GM19025 (cell line): ENCODE measurements at regions not wholly inside any gene's neighbourhood (a gene's known extent, or its start where the extent isn't known, plus 50 kb on each side); places are given as distances from the start of the nearest gene placed in this dataset.

Experiments used
- ATAC-seq: cut with Tn5 transposase; IDR thresholded peaks from one replicate; pipeline ENCODE4 v1.9.1; 2021; ENCODE audit warnings: mild to moderate bottlenecking, low read depth, moderate library complexity; ENCODE audit not compliant: unreplicated experiment

DNA sequence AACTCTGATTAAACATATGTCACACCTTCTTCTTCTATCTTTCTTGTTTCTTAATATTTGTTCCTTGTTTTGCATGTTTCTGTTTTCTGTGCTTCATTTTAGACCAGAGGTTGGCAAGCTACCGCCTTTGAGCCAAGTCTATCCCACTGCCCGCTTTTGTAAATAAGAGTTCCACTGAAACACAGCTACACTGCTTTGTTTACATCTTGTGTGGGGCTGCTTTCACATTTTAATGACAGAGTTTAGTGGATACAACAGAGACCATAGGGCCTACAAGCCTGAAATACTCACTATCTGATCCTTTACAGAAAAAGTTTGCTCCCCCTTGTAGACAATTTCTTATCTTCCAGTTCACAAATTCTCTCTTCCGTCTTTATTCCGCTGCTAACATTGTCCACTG lies 109.4 kb upstream of the SPACA1 start:
- no peak for ATAC-seq

DNA sequence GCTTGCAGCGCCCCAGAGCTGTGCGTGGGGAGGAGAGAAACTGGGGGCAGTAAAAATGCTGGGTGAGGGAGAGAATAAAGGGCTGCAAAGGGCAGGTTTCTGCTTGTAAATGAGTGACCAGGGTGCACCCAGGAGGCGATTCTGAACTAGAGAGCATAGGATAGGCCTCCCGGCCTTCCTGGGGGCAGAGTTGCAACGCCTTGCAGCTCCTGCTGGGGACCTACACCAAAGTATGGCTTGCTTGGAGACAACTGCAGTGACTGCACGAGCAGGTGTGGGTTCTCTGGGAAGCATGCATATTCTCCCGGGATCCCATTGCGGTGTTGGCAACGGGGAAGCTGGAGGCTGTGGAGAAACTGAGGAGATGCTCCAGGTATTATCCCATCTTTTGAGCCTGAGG lies 111.6 kb upstream of the SPACA1 start:
- ATAC-seq = no peak

DNA sequence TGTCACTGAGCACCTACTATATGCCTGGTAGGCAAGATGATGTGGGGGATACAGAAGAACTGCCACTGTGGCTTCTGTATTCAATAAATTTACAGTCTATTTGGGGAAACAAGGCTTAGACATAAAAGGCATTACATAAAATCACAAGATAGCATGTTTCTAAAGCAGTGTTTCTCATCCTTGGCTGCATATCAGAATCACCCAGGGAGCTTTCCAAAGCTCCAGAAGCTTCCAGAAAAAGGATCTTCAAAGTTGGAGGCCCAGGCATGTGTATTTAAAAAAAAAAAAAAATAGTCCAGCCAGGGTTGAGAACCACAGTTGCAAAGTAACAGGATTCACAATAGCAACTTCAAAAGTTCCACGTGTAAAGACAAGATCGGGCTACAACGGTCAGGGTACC lies 112.4 kb upstream of the SPACA1 start:
- ATAC-seq = no peak

DNA sequence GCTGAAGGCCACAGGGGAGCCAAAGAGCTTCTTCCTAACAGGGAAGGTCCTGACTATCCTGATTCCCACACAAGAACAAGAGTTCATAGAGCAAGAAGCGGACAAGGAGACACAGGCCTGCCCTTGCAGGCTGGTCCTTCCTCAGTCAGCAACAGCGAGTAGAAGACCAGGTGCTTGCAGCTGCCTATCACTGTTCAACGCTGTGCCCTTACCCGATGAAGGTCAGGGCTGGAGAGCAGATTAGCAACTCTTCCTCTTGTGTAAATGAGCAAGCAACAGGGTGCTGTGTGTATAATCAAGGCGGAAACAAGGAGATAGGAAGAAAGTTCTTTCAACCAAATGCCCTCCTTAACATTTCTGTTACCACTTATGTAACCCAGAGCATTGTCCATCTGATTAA lies 115.3 kb upstream of the SPACA1 start:
- no peak for ATAC-seq

DNA sequence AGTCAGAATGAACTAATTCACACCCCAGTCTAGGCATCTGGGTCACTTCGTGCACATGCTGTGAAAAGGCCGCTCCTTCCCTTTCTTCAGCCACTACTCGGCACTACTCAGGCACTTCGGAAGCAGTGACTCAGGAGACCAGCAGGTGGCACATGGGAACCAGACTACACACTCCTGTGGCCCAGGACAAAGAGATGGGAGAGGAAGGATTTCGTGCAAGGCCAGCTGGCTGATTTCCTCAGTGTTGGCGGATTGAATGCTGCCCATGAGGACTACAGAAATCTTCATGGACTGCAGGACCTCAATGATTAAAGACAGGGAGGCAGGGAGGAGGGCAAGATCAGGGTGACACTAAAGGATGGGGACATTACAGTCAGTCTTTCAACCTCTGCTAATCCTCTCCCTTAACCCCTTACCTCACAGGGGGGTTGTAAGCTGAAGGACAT lies 117.8 kb upstream of the SPACA1 start:
- ATAC-seq = peak; percentile 58

DNA sequence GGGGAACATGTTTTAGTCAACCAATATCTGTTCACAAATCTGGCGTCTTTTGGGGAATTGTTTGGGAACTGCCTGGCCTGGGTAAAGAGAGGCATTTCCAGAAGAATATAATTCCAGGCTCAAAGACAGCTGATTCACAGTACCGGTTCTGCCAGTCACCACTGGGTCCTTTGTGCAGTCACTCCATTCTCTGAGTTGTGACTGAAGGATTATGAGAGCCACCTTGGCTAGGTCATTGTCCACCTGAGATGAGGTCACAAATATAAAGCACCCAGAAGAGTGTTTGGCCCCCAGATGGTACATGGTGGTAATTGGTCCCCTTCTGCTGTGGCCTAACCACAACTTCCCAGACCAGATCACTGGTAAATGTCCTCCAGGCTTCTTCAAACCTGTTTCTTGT lies 121.0 kb upstream of the SPACA1 start:
- ATAC-seq = no peak

DNA sequence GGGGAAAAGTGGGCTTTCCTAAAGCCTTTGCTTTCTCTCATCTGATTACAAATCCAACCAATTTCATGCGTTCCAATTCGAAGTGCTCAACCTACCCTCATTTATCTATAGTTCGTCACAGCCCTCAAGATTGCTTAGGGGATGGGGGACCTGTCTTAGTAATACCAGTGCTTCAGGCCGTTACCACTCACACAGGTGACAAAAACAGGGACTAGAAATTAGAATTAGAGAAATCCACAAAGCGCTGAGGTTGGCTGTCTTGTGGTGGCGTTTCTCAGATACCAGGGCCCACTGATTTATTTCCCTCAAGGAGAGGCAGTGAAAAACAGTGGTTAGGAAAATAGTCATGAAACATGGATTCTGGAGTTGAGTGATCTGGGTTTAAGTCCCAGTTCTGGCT lies 121.6 kb upstream of the SPACA1 start:
- ATAC-seq = no peak

DNA sequence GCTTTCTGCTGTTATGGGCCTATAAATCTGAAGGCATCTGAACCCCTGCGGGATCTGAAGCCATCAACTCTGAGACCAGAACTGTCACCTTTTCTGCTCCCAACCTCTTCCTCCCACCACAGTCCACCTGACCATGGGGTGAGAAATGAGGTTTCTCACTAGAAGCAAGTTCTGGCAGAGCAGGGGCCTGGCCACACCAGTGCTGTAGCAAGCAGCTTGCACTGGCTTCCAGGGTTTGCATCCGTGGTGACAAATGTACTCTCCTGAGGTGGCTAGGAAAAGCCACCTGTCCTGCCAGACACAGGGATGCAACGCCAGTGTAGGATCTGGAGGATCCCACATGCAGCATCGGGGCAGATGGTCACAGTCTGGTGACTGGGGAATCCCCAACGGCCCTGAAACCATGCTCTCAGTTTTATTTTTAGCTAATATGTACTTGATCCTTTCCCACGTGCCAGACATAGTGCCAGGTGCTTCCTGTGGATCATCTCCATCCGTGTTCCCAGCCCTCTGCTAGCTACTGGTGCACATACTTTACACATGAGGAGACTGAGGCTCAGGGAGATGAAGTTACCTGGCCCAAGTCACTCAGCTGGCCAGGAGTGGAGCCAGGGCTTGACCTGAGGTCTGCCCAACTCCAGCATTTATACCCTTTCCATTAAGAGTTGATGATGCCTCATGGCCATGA lies 122.1 kb upstream of the SPACA1 start:
- peak; percentile 54 for ATAC-seq

DNA sequence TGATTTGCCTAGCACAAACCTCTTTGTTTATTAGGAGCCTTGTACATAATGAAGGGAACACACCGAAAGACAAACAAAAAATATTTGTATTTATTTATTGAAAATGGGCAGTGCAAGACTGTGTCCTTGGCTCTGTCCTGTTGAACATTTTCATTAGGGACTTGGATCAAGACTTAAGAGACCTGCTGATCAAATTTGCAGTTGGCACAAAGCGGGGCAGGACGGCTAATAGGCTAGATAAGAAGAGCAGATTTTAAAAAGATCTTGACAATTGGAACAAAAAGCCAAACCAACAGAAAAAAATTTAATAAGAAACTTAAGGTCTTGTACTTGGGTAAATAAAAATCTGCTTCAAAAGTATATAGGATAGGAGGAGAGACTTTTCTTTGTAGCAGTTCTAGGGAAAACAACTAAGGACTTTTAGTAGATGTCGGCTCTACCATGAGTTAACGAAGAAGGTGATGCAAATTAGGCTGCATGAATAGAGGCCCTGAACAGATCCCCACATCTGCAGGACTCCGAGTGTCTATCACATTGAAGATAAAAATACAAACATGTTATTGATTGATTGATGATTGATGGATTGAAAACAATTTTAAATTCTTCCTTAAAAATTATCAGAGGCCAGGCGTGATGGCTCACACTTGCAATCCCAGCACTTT lies 124.1 kb upstream of the SPACA1 start:
- no peak for ATAC-seq

DNA sequence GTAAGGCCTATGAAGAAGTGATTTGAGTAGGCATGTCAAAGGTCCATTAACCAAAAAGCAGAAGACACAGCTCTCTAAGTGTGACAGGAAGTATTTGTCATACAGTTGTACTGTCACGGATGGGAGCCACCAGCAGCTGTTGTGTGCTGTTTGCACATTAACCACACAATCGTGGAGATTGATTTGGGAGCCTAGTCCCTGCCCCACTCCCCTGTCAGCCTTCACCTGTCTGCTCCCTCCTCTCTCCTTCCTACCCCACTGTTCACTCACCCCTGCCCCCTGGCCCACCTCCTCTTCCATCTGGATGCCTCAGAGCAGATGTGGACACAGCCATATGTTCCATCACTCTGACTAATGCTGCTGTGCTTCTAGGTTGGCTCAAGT lies 124.7 kb upstream of the SPACA1 start:
- ATAC-seq = peak; percentile 63

DNA sequence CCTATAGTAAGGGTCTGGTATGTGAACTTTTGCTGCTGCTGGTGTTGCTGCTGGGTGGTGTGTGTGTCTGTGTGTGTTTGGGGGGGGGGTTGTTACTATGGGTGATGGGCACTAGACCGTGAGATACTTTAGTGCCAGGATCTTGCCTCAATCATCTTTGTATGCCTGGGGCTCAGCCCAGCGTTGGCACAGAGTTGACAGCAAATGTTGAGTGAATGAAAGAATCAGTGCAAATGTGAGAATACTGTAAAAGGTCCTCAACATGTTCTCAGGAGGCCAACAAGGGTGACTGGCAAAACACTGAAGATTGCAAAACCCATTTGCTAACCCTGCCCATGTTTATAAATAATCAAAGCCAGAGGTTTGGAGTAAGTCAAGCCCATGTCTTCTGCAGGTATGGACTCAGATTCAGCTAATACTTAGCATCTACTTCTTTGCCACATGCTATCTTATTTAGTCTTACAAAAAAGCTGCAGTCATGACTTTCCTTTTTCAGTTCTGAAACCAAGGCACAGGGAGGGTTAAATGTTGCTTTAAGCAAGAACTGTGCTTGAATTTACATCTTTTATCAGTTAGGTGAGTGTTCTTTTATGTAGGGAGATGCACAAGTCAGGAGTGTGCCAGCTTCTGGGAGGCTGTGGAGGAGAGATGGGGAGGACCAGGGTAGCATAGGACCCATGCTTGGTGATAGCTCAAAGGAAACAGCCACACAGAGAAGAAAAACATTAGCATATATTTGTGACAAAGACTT lies 125.3 kb upstream of the SPACA1 start:
- no peak for ATAC-seq

DNA sequence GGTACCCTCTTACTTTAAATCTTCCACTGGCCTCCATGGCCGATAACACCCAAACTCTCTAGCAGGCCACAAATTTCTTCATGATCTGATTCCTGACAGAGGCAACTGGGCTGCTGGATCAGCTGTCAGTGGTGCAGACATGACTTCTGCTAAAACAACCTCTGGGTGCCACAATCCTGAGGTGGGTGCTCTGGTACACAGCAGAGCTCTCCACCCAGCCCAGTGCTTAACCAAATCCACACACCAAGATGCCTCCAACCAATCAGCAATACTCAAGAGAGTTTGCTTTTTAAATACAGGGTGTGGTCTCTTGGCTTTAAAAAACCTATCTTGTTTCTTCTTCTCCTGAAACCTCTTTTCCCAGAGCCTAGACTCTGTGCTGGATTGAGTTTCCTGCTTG lies 126.6 kb upstream of the SPACA1 start:
- ATAC-seq = no peak

DNA sequence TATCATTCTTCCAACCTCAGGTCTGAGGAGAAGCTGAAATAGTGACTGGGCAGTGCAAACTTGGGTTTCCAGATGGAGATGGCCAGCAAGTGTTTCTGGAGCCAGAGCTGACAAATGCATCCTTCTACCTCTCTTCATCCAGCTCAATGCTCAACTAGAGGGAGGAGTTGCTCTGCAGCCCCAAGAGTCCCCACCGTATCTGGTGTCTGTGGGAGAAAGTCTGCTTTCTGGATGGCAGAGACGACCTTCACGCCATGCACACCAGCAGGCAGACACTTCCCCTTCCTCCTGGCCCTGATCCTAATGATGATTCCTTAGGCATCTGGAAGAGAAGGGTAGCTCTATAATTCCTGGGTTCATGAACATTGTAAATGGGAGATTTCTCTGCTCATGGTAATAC lies 127.4 kb upstream of the SPACA1 start:
- no peak for ATAC-seq

DNA sequence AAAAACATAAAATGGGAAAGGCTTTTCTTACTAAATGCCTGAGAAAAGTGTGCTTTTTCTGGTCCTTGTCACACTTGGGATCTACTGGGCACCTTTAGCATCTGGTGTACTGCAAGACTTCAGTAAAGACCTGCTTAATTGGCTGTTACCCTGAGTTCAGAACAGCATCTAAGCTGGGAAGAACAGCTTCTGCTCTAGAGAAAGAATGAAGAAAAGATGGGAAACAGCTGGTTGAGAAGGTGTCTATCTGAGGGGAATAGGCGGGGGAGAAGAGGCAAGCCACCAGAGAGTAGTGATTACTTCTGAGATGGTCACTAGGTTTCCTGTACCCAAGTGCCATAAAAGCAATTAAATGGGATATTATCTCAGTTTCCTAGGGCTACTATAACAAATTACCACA lies 128.2 kb upstream of the SPACA1 start:
- ATAC-seq = no peak

DNA sequence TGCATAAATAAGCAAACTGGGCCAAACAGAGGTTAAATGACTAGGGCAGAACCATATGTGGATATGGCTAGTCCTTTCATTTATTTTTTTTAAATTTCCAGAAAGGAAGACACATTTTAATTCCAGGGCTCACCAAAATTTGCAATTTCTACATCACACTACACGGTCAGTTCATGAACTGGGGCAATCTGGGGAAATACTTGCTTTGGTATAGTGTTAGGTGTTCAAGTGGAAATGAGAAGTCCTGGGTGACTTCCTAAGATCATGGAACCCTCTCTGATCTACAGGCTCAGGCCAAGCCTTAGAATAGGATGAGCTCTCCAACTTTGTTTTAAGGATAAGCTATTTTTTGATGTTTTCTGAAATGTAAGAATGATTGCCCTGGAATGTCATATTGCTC lies 128.6 kb upstream of the SPACA1 start:
- no peak for ATAC-seq

DNA sequence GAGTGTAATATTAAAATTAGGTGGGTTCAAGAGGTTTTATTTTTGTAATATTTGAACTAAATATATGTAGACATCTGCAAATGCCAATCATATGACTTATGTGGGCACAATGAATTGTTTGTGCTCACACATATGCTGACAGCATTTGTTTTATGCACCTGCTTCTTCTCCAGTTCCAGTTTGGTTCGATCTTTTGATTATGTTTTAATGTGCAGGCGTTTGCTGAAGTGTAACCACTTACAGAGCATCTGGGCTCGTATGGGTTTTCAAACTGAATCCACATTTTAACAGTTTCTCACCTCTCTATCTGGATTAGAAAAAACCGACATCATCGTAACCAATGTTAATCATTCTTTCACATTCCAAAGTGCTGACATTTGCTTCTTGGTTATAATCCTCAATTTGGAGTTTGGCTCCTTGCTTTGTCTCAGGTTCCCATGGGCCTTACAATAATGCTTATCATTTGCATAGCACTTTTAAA lies 129.1 kb upstream of the SPACA1 start:
- no peak for ATAC-seq

DNA sequence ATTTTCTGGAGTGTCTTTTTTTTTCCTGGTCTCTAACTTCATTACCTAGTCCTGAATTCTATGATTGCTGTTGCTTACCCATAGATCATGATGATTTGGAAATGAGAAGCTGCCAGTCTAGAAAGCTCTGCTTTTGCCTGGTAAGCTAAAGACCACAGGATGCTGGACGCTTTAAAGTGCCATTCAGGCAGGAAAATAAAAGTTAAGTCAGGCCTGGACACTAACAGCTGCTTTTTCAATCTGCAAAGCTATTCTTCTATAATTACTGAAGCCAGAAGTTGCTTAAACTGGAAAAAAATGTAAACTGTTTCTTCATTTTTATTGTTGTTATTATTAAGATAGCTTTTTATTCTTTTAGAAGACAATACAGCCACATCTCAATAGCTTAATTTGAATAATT lies 129.8 kb upstream of the SPACA1 start:
- no peak for ATAC-seq

DNA sequence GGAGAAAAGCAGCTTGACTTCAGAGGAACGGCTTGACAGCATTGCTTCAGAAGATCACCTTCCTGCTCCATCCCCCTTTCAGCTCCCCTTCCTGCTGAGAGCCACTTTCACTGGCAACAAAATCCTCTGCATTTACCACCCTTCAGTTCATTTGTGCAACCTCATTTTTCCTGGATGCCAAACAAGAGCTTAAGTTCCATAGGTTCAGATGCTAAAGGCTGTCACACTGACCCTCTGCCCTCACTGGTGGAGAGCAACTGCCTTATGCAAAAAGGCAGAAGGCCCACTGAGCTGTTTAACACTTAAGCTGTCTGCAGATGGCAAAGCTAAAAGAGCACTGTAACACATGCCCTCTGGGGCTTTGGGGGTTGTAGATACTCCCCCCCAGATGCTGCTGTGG lies 131.2 kb upstream of the SPACA1 start:
- no peak for ATAC-seq

DNA sequence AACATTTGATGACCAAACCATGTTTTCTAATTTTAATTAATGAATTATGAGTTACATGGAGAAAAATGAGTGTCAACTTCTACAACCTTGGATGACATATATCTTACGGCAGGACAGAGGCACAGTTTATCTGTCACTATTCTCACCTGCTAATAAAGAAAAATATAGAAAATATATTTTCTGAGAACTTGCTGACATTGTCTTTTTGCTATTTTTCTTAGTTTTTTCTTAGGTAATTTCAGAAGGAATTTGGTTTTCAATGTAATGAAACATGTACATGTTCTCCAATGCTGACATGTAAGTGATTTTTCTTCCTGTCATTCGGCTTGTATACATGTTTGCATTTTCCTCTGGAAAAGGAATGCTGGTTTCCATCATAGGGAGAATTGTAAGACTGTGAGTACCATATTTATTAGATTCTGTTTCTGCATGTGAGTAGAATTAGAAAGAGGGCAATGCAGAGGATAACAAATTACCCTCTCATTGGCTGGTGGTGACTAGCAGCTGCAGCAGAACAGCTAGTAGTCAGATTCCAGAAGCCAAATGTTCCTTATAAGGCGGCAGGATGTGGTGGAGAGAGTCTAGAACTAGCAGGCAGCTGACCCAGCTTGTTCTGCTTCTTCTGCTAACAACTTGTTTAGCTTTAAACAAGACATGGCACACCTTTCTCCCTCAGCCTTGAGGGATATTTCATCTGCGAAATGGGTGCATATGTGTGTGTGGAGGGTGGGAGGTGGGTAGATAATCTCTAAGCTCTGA lies 132.8 kb upstream of the SPACA1 start:
- no peak for ATAC-seq

DNA sequence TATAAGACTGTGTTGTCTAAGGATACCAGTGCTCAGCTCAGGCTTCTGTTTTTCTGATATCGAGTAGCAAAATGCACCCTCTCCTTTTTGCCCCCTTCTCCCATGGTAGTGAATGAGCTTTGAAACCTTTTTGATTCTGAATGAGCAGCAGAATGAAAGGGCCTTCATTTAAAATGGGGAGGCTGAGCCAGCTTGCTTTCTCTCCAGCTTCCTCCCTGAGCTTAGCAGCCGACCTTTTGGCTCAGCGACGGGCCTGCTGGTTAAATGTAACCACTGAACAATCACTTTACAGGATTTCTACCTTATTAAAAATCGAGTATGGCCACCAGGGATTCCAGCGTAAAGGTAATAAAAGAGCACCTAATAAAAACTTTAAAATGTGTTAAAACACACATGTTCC lies 133.7 kb upstream of the SPACA1 start:
- no peak for ATAC-seq

DNA sequence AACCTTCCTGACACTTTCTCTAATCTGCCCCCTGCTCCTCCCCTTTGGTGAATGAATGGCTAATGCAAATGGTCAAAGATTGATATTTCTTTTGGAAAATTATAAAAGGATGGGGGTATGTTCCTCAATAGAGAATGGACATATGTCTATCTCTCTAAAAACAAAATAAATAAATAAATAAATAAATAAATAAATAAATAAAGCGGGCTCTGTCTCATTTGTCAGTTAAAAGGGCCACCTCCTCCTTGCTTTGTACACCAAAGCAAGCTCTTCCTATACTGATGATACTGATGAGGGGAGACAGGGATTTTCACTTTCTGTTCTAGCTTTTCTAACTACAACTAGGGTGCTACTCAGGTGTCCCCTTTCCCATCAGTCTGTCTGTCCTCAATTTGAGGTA lies 135.5 kb upstream of the SPACA1 start:
- ATAC-seq = no peak
